ENCODE measurements at regions not wholly inside any gene's neighbourhood (a gene's known extent, or its start where the extent isn't known, plus 50 kb on each side); places are given as distances from the start of the nearest gene placed in this dataset.

DNA sequence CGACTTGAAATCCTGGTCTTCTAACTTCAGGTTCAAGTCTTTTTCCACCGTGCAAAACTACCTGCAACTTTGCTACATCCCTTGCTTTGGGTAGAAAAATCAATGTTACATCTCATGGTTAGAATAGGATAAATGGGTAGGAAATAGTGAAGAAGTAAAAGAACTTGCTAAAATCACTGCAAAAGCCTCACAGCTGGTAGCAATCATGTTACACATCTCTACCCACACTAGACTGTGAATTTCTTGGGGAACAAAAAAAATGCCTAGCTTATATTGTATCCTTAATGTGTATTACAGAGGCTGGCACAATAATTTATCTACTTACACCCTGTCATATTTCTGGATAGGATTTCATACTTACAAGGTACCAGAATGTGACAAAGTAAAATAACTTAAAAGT, 133.8 kb downstream of the FAM181B start:
- no peaks in the 10 kb centered on the region for H3K27me3 ChIP-seq (ENCODE audit: insufficient read depth, poor library complexity, severe bottlenecking)
- DNase-seq (ENCODE audit: low read depth in 1 of 2, low spot score in 1 of 2) = no peak
- no peak overlapping the region for H3K4me3 ChIP-seq (replicated peaks; ENCODE audit: insufficient read depth, low read length)
- TF ChIP-seq SPI1 (IDR thresholded peaks at IDR 0.05; ENCODE audit: borderline replicate concordance, low read depth) (no peak), GABPA (IDR thresholded peaks at IDR 0.05; ENCODE audit: low read depth) (no peak), POLR2AphosphoS5 (IDR thresholded peaks at IDR 0.05; ENCODE audit: low read depth) (no peak)
- TF ChIP-seq, protein P1, sequence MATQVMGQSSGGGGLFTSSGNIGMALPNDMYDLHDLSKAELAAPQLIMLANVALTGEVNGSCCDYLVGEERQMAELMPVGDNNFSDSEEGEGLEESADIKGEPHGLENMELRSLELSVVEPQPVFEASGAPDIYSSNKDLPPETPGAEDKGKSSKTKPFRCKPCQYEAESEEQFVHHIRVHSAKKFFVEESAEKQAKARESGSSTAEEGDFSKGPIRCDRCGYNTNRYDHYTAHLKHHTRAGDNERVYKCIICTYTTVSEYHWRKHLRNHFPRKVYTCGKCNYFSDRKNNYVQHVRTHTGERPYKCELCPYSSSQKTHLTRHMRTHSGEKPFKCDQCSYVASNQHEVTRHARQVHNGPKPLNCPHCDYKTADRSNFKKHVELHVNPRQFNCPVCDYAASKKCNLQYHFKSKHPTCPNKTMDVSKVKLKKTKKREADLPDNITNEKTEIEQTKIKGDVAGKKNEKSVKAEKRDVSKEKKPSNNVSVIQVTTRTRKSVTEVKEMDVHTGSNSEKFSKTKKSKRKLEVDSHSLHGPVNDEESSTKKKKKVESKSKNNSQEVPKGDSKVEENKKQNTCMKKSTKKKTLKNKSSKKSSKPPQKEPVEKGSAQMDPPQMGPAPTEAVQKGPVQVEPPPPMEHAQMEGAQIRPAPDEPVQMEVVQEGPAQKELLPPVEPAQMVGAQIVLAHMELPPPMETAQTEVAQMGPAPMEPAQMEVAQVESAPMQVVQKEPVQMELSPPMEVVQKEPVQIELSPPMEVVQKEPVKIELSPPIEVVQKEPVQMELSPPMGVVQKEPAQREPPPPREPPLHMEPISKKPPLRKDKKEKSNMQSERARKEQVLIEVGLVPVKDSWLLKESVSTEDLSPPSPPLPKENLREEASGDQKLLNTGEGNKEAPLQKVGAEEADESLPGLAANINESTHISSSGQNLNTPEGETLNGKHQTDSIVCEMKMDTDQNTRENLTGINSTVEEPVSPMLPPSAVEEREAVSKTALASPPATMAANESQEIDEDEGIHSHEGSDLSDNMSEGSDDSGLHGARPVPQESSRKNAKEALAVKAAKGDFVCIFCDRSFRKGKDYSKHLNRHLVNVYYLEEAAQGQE (IDR thresholded peaks at IDR 0.05; ENCODE audit: insufficient replicate concordance, low read depth) = no peak
- TF ChIP-seq, protein P2, sequence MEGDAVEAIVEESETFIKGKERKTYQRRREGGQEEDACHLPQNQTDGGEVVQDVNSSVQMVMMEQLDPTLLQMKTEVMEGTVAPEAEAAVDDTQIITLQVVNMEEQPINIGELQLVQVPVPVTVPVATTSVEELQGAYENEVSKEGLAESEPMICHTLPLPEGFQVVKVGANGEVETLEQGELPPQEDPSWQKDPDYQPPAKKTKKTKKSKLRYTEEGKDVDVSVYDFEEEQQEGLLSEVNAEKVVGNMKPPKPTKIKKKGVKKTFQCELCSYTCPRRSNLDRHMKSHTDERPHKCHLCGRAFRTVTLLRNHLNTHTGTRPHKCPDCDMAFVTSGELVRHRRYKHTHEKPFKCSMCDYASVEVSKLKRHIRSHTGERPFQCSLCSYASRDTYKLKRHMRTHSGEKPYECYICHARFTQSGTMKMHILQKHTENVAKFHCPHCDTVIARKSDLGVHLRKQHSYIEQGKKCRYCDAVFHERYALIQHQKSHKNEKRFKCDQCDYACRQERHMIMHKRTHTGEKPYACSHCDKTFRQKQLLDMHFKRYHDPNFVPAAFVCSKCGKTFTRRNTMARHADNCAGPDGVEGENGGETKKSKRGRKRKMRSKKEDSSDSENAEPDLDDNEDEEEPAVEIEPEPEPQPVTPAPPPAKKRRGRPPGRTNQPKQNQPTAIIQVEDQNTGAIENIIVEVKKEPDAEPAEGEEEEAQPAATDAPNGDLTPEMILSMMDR (IDR thresholded peaks at IDR 0.05; ENCODE audit: insufficient read depth, low read length) = no peak
- no peak overlapping the region for H3K27ac ChIP-seq (replicated peaks)

DNA sequence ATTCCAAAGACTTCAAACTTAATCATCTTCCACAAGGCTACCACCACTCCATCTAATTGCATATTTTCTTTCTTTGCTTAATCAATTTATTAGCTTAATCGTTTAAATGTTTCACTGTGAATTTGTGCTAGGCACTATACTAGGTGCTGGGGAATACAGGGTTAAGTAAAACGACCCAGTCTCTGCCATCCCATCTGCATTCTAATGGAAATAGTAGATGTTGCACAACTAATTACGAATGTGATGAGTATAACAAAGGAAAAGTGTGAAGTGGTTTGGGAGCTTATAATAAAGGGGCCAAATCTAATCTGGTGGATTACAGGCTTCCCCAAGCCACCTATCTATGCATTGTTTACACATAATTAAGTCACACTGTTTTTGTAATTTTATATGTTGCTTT, 147.1 kb downstream of the FAM181B start:
- no peak for DNase-seq (ENCODE audit: low read depth in 1 of 2, low spot score in 1 of 2)

DNA sequence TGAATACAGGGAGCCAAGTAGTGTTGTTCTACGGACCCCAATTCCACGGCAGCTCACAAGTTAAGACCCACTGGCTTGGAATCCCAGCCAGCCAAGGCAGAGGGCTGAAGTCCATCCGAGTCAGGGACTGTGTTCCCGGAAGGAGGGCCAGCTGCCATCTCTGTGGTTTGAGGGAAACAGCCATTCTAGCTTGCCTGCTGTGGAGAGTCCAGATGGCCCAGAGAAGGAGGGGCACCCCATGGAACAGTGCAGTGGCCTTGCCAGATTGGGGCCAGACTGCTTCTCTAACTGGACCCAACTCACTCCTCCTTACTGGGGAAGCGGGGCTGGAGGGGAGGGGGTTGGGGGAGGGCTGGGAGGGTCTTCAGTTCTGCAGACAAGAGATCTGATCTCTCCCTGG, 156.4 kb downstream of the FAM181B start:
- H3K27me3 ChIP-seq (ENCODE audit: insufficient read depth, poor library complexity, severe bottlenecking) = no peaks in the 10 kb centered on the region
- no peak overlapping the region for H3K27ac ChIP-seq (replicated peaks)
- no peak overlapping the region for H3K4me3 ChIP-seq (replicated peaks; ENCODE audit: insufficient read depth, low read length)
- no peak for DNase-seq (ENCODE audit: low read depth in 1 of 2, low spot score in 1 of 2)
- TF ChIP-seq POLR2AphosphoS5 (IDR thresholded peaks at IDR 0.05; ENCODE audit: low read depth) (no peak), GABPA (IDR thresholded peaks at IDR 0.05; ENCODE audit: low read depth) (no peak), SPI1 (IDR thresholded peaks at IDR 0.05; ENCODE audit: borderline replicate concordance, low read depth) (no peak)
- TF ChIP-seq, protein P2 (IDR thresholded peaks at IDR 0.05; ENCODE audit: insufficient read depth, low read length) = no peak
- TF ChIP-seq, protein P1 (IDR thresholded peaks at IDR 0.05; ENCODE audit: insufficient replicate concordance, low read depth) = no peak

More for the DNA sequence above, 147.1 kb downstream of the FAM181B start:
- Histone ChIP-seq H3K27ac (replicated peaks) (no peak overlapping the region), H3K27me3 (ENCODE audit: insufficient read depth, poor library complexity, severe bottlenecking) (peaks cover 2% of the 10 kb centered on the region), H3K4me3 (replicated peaks; ENCODE audit: insufficient read depth, low read length) (no peak overlapping the region)
- TF ChIP-seq, protein P2 (IDR thresholded peaks at IDR 0.05; ENCODE audit: insufficient read depth, low read length) = no peak
- no peak for TF ChIP-seq SPI1 (IDR thresholded peaks at IDR 0.05; ENCODE audit: borderline replicate concordance, low read depth)
- no peak for TF ChIP-seq GABPA (IDR thresholded peaks at IDR 0.05; ENCODE audit: low read depth)
- TF ChIP-seq, protein P1 (IDR thresholded peaks at IDR 0.05; ENCODE audit: insufficient replicate concordance, low read depth) = no peak
- TF ChIP-seq POLR2AphosphoS5 (IDR thresholded peaks at IDR 0.05; ENCODE audit: low read depth) = no peak

Measured in HL-60 (cell line).